HG03196 (cell line): ENCODE measurements at regions not wholly inside any gene's neighbourhood (a gene's known extent, or its start where the extent isn't known, plus 50 kb on each side); places are given as distances from the start of the nearest gene placed in this dataset.
"Not testable (repeated sequence)": the region's sequence is repeated elsewhere in the genome, so short reads cannot be mapped to it uniquely, and the experiment has no call there.

Experiments
- ATAC-seq: cut with Tn5 transposase; IDR thresholded peaks from one replicate; pipeline ENCODE4 v1.9.1; 2021; ENCODE audit not compliant: unreplicated experiment

GRCh38 chr4:188717661-188718060 is 578.4 kb downstream of the TRIML1 start:
- ATAC-seq, result no peak

DNA sequence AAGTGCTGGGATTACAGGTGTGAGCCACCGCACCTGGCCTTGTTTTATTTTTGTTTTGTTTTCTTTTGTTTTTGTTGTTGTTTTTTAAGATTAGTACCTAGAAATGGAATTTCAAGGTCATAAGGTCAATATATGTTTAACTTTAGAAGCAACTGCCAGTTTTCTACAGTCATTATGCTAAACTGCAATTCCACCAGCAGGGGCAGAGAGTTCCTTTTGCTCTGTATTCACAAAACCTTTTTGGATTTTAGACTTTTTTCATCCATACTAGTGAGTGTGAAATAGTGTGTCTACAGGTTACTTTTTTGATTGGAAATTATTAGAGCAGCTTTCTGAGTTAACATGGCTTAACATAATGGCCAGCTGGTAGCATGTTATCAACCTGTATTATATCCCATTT is 580.6 kb downstream of the TRIML1 start:
- no peak for ATAC-seq

DNA sequence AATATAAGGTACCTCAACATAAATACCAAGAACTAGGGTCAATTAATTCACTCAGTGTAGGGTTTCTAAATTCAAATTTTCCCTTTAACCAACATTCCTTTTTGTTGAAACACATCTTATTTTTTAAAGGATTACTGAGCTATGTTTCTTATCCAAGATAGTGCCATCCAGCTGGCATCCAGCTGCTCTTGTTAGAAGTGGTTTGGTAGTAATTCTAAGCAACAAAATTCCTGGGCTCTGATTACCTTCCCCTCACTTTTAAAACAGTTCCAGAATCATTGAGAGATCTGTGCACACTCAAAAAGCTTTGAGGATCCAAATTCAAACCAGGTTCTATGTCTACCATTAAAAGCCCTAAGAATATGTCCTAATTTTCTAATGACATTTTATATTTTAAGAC is 583.7 kb downstream of the TRIML1 start:
- no peak for ATAC-seq

DNA sequence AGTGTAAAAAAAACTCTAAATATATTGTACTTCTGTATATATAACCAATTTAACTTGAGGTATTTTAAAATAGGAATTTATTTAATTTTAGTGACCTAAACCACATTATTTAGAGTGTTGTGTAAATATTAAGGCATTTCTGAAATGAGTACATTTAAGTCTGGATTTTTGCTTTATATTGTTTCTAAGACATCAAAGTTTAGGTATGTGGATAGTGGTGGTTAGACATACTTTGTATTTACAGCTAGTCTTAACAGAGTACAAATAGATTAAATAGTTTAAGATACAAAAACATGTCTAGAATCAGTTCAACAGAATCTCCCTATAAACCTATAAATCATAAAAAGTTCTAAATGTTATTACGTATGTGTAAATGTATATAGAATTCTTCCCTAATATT is 588.5 kb downstream of the TRIML1 start:
- ATAC-seq, result no peak

- ATAC-seq, result no peak
Observed at GRCh38 chr4:188728359-188728758, 589.1 kb downstream of the TRIML1 start.

DNA sequence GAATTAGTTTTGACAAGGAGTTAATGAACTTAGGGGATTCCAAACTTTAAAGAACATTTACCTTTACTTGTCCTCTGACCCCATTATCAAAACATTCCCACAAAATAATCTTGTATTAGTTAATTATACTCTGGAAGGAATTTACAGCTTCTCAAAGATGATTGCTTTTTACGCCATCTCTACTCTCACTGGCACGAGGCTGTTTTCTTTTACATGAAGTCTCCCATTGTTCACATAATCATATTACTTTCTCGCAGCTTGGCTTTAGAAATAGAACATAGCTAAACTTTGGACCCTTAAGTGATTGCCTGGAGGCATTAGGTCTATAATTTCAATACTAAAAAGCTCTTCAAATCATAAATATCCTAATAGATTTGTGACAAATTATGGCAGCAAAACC is 592.9 kb downstream of the TRIML1 start:
- ATAC-seq, result no peak

DNA sequence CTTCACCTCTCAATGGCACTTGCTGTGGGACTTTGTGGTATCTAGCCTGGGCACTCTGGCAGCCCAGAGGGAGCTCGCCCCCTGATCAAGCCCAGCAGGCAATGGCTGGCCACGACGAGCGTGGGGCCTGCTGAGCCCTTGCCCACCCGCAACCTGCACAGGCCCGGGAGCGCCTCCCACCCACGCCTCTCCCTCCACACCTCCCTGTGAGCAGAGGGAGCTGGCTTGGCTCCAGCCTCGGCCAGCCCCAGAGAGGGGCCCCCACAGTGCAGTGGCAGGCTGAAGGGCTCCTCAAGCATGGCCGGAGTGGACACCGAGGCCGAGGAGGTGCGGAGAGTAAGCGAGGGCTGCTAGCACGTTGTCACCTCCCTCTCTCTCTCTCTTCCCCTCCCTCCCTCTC is 595.8 kb downstream of the TRIML1 start:
- no peak for ATAC-seq

- ATAC-seq, result no peak
Observed at GRCh38 chr4:188737251-188738002, 598.2 kb downstream of the TRIML1 start.

DNA sequence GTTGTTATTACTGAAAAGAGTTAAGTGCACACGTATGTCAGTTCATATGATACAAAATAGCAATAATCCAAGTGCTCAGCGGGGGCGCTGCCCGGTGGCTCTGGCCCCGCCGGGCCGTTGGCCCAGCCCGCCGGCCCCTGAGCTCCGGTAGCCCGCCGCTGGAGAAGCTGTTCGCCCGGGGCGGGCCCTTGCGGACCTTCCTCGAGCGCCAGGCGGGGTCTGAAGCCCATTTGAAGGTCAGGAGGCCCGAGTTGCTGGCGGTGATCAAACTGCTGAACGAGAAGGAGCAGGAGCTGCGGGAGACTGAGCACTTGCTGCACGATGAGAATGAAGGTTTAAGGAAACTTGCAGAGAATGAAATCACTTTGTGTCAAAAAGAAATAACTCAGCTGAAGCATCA is 599.0 kb downstream of the TRIML1 start:
- ATAC-seq, result not testable (repeated sequence)

DNA sequence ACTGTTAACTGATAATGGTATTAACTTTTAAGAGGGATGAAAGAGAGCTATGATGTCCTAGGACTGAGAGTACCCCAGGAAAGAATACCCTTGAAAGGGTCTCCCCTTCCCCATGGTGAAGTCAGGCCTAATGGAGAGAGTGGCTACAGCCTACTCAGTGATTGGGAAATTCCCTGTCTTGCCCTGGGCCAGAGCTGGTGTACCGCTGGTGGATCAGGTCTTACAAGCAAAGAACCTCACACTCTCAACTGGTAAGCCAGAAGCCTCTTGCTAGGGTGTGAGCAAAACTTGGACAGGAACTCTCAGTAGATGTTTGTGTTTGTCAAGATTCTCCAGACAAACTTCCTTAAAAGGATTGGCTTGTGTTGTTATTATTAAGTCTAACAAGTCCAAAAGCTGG is 600.9 kb downstream of the TRIML1 start:
- not testable (repeated sequence) for ATAC-seq

DNA sequence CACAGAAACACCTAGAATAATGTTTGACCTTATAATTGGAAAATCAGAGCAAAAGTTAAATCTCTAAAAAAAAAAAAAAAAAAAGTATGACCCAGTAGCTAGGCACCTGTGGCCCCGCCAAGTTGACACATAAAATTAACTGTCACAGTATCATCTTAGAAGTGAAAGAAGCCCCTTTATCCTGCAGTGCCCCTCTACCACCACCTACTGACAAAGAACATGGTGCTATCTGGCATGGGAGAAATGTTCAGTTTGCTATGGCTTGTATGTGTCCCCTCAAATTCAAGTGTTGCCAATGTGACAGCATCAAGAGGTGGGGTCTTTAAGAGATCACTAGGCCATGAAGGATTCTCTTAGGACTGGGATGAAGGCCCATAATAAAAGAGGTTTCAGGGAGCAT is 601.5 kb downstream of the TRIML1 start:
- ATAC-seq, result not testable (repeated sequence)

- no peak for ATAC-seq
Observed at GRCh38 chr4:188754372-188755002, 615.2 kb downstream of the TRIML1 start.

DNA sequence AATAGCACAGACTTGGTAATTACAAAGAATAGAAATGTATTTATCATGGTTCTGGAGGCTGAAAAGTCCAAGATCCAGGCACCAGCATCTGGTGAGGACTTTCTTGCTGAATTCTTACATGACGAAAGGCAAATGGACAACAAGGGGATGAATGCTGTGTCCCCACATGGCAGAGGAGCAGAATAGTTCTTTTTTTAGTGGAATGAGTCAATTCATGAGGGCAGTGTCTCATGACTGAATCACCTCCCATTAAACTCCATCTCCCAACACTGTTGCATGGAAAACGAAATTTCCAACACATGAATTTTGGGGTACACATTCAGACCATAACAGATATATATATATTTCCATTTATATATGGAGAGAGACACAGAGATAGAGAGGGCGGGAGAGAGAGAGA is 628.3 kb downstream of the TRIML1 start:
- ATAC-seq, result no peak

DNA sequence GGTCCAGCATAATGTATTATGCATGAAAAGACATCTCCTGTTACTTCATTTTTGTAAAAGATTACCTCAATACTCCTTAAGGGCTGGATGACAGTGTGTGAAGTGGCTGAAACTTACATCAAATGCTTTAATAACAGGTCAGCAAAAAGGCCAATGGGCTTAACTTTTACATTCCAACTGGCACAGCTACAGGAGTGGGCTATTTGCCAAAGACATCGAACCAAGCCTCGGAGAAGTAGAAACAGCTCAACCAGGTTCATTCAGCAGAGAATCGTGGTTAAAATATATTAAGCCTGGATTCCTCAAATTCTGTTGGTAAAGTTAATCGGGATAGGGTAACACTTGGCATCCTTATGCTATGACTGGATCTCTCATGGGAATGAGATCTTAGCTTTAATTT is 639.7 kb downstream of the TRIML1 start:
- ATAC-seq, result no peak

- no peak for ATAC-seq
Observed at GRCh38 chr4:188779581-188779980, 640.3 kb downstream of the TRIML1 start.

GRCh38 chr4:188780028-188780427 is 640.8 kb downstream of the TRIML1 start:
- ATAC-seq, result no peak

- no peak for ATAC-seq
Observed at GRCh38 chr4:188780686-188781085, 641.4 kb downstream of the TRIML1 start.

- no peak for ATAC-seq
Observed at GRCh38 chr4:188781655-188782054, 642.4 kb downstream of the TRIML1 start.

GRCh38 chr4:188783175-188783574 is 643.9 kb downstream of the TRIML1 start:
- no peak for ATAC-seq

DNA sequence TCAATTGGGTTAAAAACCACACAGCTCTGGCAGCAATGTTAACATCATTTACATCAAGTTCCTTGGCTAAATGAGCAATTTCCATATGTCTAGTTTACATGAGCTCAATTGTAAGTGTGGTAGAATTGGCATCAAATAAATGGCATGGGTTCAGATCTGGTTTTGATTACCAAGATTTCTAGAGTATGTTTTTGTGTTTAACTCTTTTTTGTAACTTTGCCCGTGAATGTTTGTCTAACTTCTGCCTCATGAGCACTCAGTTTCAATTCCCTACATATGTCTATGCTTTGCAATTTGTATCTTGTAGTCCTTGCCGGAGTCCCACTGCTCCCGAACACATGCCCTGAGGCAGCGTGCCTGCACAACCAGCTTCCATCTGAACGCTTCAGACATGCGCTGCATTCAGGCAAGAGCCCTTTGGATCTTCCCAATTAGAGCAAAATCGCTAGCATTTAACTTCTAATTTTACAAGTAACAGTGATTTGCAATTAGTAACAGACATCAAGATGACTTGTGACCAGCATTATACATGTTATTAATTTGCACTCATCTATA is 644.4 kb downstream of the TRIML1 start:
- ATAC-seq, result no peak

DNA sequence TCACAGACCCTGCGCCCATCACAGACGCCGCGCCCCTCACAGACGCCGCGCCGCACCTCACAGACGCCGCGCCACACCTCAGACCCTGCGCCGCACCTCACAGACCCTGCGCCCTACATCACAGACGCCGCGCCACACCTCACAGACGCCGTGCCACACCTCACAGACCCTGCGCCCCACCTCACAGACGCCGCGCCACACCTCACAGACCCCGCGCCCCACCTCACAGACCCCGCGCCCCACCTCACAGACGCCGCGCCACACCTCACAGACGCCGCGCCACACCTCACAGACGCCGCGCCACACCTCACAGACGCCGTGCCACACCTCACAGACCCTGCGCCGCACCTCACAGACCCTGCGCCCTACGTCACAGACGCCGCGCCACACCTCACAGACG is 657.4 kb downstream of the TRIML1 start:
- not testable (repeated sequence) for ATAC-seq

GRCh38 chr4:188797011-188797410 is 657.8 kb downstream of the TRIML1 start:
- not testable (repeated sequence) for ATAC-seq
